NCI-H146 (cell line): ENCODE measurements at regions not wholly inside any gene's neighbourhood (a gene's known extent, or its start where the extent isn't known, plus 50 kb on each side); places are given as distances from the start of the nearest gene placed in this dataset.

Source experiments
- DNase-seq: peaks from one replicate; lab custom pipeline; 2025; lab: John Stamatoyannopoulos, UW

GRCh38 chr2:16254356-16254965, 314.1 kb downstream of the MYCN start:
- DNase-seq, result no peak

- no peak for DNase-seq
Observed at GRCh38 chr2:16253291-16253690, 312.9 kb downstream of the MYCN start.

- DNase-seq, result no peak
Observed at GRCh38 chr2:16252891-16253290, 312.5 kb downstream of the MYCN start.

GRCh38 chr2:16252251-16252650, 311.9 kb downstream of the MYCN start:
- DNase-seq, result no peak

- DNase-seq, result no peak
Observed at GRCh38 chr2:16251511-16252225, 311.3 kb downstream of the MYCN start.

- DNase-seq, result no peak
Observed at GRCh38 chr2:16250886-16251285, 310.5 kb downstream of the MYCN start.

- no peak for DNase-seq
Observed at GRCh38 chr2:16250466-16250865, 310.1 kb downstream of the MYCN start.

GRCh38 chr2:16250056-16250425, 309.7 kb downstream of the MYCN start:
- no peak for DNase-seq

GRCh38 chr2:16249246-16250055, 309.1 kb downstream of the MYCN start:
- DNase-seq, result no peak

- DNase-seq, result no peak
Observed at GRCh38 chr2:16248571-16249105, 308.3 kb downstream of the MYCN start.

- DNase-seq, result no peak
Observed at GRCh38 chr2:16247326-16248122, 307.2 kb downstream of the MYCN start.

- DNase-seq, result no peak
Observed at GRCh38 chr2:16246911-16247310, 306.6 kb downstream of the MYCN start.

GRCh38 chr2:16246281-16246850, 306.0 kb downstream of the MYCN start:
- DNase-seq, result no peak

GRCh38 chr2:16245481-16246054, 305.2 kb downstream of the MYCN start:
- no peak for DNase-seq

- DNase-seq, result no peak
Observed at GRCh38 chr2:16244966-16245320, 304.6 kb downstream of the MYCN start.

GRCh38 chr2:16244153-16244965, 304.0 kb downstream of the MYCN start:
- DNase-seq, result no peak

- DNase-seq, result no peak
Observed at GRCh38 chr2:16243411-16243996, 303.2 kb downstream of the MYCN start.

- DNase-seq, result no peak
Observed at GRCh38 chr2:16242906-16243305, 302.6 kb downstream of the MYCN start.

GRCh38 chr2:16241166-16242160, 301.1 kb downstream of the MYCN start:
- DNase-seq, result no peak
